ENCODE measurements at regions not wholly inside any gene's neighbourhood (a gene's known extent, or its start where the extent isn't known, plus 50 kb on each side); places are given as distances from the start of the nearest gene placed in this dataset.

GRCh38 chr13:108156749-108157148 is 58.6 kb downstream of the LIG4 start:
- DNase-seq (ENCODE audit: low spot score): no peak
- in situ Hi-C loops (cut with HindIII; ENCODE audit: low sequenced_read_pairs): no loop called here

- DNase-seq (ENCODE audit: low spot score): peak; percentile 64
- in situ Hi-C loops (cut with HindIII; ENCODE audit: low sequenced_read_pairs): no loop called here
Measured at GRCh38 chr13:108155185-108156106, 59.9 kb downstream of the LIG4 start.

- in situ Hi-C loops (cut with HindIII; ENCODE audit: low sequenced_read_pairs): no loop called here
- DNase-seq (ENCODE audit: low spot score): no peak
Measured at GRCh38 chr13:108154421-108154858, 60.9 kb downstream of the LIG4 start.

GRCh38 chr13:108146642-108147041 is 68.7 kb downstream of the LIG4 start:
- no peak for DNase-seq (ENCODE audit: low spot score)
- in situ Hi-C loops (cut with HindIII; ENCODE audit: low sequenced_read_pairs): no loop called here

GRCh38 chr13:108142702-108143436 is 72.5 kb downstream of the LIG4 start:
- in situ Hi-C loops (cut with HindIII; ENCODE audit: low sequenced_read_pairs): no loop called here
- no peak for DNase-seq (ENCODE audit: low spot score)

- in situ Hi-C loops (cut with HindIII; ENCODE audit: low sequenced_read_pairs): no loop called here
- no peak for DNase-seq (ENCODE audit: low spot score)
Measured at GRCh38 chr13:108137176-108137575, 78.2 kb downstream of the LIG4 start.

GRCh38 chr13:108127406-108127805 is 87.9 kb downstream of the LIG4 start:
- no peak for DNase-seq (ENCODE audit: low spot score)
- in situ Hi-C loops (cut with HindIII; ENCODE audit: low sequenced_read_pairs): no loop called here

- in situ Hi-C loops (cut with HindIII; ENCODE audit: low sequenced_read_pairs): no loop called here
- DNase-seq (ENCODE audit: low spot score): no peak
Measured at GRCh38 chr13:108126056-108126455, 89.3 kb downstream of the LIG4 start.

- DNase-seq (ENCODE audit: low spot score): no peak
- in situ Hi-C loops (cut with HindIII; ENCODE audit: low sequenced_read_pairs): no loop called here
Measured at GRCh38 chr13:108121406-108121805, 93.9 kb downstream of the LIG4 start.

- DNase-seq (ENCODE audit: low spot score): no peak
- in situ Hi-C loops (cut with HindIII; ENCODE audit: low sequenced_read_pairs): no loop called here
Measured at GRCh38 chr13:108120856-108121255, 94.5 kb downstream of the LIG4 start.

GRCh38 chr13:108120302-108120701 is 95.0 kb downstream of the LIG4 start:
- no peak for DNase-seq (ENCODE audit: low spot score)
- in situ Hi-C loops (cut with HindIII; ENCODE audit: low sequenced_read_pairs): no loop called here

GRCh38 chr13:108115738-108116137 is 99.6 kb downstream of the LIG4 start:
- DNase-seq (ENCODE audit: low spot score): no peak
- in situ Hi-C loops (cut with HindIII; ENCODE audit: low sequenced_read_pairs): no loop called here

GRCh38 chr13:108113407-108113806 is 101.9 kb downstream of the LIG4 start:
- DNase-seq (ENCODE audit: low spot score): no peak
- in situ Hi-C loops (cut with HindIII; ENCODE audit: low sequenced_read_pairs): no loop called here

GRCh38 chr13:108104736-108105135 is 110.6 kb downstream of the LIG4 start:
- in situ Hi-C loops (cut with HindIII; ENCODE audit: low sequenced_read_pairs): no loop called here
- no peak for DNase-seq (ENCODE audit: low spot score)

GRCh38 chr13:108102771-108103170 is 112.6 kb downstream of the LIG4 start:
- no peak for DNase-seq (ENCODE audit: low spot score)
- in situ Hi-C loops (cut with HindIII; ENCODE audit: low sequenced_read_pairs): no loop called here

GRCh38 chr13:108096301-108096915 is 118.9 kb downstream of the LIG4 start:
- in situ Hi-C loops (cut with HindIII; ENCODE audit: low sequenced_read_pairs): no loop called here
- DNase-seq (ENCODE audit: low spot score): no peak

- in situ Hi-C loops (cut with HindIII; ENCODE audit: low sequenced_read_pairs): no loop called here
- no peak for DNase-seq (ENCODE audit: low spot score)
Measured at GRCh38 chr13:108095036-108095435, 120.3 kb downstream of the LIG4 start.

GRCh38 chr13:108093616-108094015 is 121.7 kb downstream of the LIG4 start:
- in situ Hi-C loops (cut with HindIII; ENCODE audit: low sequenced_read_pairs): no loop called here
- DNase-seq (ENCODE audit: low spot score): no peak

- in situ Hi-C loops (cut with HindIII; ENCODE audit: low sequenced_read_pairs): no loop called here
- no peak for DNase-seq (ENCODE audit: low spot score)
Measured at GRCh38 chr13:108087810-108088209, 127.5 kb downstream of the LIG4 start.

GRCh38 chr13:108086678-108087077 is 128.7 kb downstream of the LIG4 start:
- peak; percentile 6 for DNase-seq (ENCODE audit: low spot score)
- in situ Hi-C loops (cut with HindIII; ENCODE audit: low sequenced_read_pairs): no loop called here
